ENCODE measurements at regions not wholly inside any gene's neighbourhood (a gene's known extent, or its start where the extent isn't known, plus 50 kb on each side); places are given as distances from the start of the nearest gene placed in this dataset.
"Not testable (repeated sequence)": the region's sequence is repeated elsewhere in the genome, so short reads cannot be mapped to it uniquely, and the experiment has no call there.

DNA sequence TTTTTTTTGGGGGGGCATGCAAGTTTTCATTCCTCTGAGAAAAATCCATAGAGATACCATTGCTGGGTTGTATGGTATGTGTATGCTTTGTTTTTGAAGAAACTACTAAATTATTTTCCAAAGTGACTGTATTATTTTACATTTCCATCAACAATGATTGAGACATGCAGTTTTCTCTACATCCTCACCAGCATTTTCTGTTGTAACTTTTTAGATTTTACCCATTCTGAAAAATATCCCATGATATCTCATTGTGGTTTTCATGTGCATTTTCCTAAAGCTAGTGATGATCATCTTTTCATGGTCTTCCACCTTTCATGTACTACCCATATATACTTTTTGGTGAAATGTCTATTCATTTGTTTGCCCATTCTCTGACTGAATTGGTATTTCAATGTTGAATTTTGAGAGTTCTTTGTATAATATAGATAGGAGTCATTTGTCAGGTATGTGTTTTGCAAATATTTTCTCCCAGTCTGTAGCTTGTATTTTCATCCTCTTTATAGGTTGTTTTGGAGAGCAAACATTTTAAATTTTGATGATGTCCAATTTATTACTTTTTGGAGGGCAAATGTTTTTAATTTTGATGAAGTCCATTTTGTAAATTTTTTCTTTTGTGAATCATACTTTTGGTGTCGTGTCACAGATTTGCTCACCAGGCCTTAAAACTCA, 827.5 kb upstream of the CITED2 start:
- in situ Hi-C loops (cut with HindIII; ENCODE audit: low sequenced_read_pairs), result no loop called here

DNA sequence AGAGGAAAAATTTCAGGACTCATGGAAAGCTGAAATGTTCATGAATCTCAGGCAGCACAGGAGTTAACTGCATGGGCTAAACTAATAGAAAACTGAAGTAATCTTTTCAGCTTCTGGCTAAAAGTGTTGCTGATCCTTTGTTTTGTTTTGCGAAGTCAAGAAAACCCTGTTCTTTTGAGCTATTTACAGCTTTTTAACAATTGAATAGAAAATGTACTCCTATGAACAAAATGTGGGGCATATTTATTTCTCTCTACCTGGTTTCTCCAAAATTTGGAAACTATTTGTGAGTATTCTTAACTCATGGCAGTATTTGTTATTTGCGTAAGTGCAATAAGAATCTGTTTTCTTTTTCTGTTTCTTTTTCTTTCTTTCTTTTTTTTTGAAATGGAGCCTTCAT, 818.8 kb upstream of the CITED2 start:
- in situ Hi-C loops (cut with HindIII; ENCODE audit: low sequenced_read_pairs), result no loop called here

DNA sequence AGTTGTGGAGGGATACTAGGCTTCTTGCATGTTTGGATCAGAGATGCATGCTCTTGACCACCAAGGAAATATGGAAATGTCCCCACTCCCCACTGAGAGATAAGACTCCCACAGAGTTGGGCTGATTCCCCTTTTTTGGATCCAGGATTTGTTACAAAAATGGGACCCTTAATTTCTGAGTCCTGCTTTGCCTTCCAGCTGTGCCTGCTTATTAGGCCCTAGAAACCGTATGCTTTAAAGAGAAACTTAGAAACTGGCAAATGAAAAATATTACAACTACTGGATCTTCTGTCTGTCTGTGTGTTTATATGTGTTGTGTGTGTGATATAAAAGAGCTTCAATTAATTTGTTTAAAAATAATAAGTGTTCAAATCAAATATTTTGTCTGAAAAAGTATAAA, 817.6 kb upstream of the CITED2 start:
- in situ Hi-C loops (cut with HindIII; ENCODE audit: low sequenced_read_pairs), result no loop called here

DNA sequence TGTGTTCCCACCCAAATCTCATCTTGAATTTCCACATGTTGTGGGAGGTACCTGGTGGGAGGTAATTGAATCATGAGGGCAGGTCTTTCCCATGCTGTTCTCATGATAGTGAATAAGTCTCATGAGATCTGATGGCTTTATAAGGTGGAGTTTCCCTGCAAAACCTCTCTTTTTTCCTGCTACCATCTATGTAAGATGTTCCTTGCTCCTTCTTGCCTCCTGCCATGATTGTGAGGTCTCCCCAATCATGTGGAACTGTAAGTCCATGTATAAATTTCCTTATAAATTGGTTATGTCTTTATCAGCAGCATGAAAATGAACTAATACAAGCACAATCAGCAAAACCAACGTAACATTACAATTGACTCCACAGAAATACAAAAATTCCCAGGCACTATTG, 814.8 kb upstream of the CITED2 start:
- in situ Hi-C loops (cut with HindIII; ENCODE audit: low sequenced_read_pairs), result not testable (repeated sequence)

DNA sequence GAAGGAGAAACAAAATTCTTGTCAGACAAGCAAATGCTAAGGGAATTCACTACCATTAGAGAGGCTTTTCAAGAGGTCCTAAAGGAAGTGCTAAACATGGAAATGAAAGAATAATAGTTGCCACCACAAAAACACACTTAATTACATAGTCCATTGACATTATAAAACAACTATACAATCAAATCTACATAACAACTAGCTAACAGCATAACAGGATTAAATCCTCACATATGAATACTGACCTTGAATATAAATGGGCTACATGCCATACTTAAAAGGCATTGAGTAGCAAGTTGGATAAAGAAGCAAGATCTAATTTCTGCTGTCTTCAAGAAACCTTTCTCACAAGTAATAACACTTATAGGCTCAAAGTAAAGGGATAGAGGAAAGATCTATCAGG, 811.5 kb upstream of the CITED2 start:
- in situ Hi-C loops (cut with HindIII; ENCODE audit: low sequenced_read_pairs), result no loop called here

DNA sequence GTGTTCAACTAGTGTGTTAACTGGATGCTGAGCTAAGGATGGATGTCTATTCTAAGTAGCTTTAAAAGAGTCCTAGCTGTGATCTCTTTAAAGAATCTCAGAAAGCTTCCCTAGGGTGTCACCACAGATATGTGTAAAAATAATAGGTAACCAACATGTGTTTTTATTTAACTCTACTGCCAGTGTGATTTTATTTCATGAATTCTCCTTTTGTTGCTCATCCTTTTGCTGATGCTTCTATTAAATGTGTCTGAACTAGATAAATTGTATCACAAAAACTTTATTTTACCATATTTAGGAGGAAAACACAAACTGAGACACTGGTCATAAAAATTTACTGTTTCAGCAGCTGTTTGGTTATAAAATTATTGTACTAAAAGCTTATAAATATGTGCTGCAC, 809.4 kb upstream of the CITED2 start:
- in situ Hi-C loops (cut with HindIII; ENCODE audit: low sequenced_read_pairs), result no loop called here

DNA sequence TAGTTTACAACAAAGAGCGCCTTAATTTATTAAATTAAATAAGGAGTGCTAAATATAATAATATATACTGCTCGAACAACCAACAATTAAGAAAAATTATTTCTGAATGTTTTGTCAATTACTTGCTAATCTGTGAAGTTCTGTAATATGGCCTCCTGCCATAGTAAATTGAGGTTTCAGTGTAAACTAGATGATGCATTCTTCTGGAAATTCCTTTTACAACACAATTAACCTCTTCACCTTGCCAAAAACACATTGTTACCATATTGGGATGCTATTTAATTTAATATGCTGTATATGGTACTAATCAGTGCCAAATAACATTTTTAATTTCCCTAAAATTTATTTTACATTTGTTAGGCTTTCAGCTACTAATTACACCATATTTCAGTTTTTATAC, 808.4 kb upstream of the CITED2 start:
- in situ Hi-C loops (cut with HindIII; ENCODE audit: low sequenced_read_pairs), result no loop called here

DNA sequence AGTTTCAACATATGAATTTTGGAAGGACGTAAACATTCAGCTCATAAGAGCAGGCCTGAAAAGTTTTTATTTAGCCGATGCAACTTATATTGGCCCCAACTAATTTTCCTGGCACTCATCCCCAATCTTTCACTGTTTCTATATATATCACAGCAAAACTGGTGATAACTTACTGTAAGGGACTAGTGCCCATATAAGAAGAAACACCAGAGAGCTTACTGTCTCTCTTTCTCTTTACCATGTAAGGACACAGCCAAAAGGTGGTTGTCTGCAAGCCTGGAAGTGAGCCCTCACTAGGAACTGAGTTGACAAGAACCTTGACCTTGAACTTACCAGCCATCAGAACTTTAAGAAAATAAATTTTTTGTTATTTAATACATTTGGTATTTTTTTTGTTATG, 807.4 kb upstream of the CITED2 start:
- in situ Hi-C loops (cut with HindIII; ENCODE audit: low sequenced_read_pairs), result no loop called here

DNA sequence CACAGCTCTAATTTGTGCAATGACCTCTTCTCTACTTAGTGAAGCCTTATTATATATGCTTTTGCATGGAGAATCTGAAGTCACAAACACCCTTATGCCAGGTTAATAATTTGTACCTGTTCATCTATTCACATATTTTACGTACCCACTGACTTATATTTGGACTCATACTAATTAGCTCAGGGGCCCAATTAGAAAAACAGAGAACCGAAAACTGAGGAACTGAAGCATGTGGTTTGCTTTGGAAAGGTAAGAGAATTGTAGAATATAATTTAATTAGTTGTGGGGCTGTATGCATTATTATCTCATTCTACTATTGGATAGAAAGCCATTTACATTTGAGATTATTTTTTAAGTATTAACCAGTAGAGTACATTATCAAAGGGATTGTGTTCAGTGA, 805.9 kb upstream of the CITED2 start:
- in situ Hi-C loops (cut with HindIII; ENCODE audit: low sequenced_read_pairs), result no loop called here

DNA sequence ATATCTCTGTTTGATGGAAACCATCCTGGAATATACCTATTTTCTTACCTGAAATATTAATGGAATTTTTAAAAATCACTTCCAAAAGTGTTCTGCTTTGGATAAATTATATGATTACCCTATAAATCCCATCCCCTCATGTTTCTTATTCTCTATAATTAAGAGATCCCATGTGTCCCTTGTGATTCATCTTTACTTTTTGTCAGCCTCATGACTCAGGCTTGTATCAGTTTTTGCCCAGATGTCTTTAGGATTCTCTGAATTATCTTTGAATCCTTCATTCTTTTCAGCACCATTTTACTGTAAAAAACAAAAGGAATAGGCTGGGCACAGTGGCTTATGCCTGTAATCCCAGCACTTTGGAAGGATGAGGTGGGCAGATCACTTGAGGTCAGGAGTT, 804.5 kb upstream of the CITED2 start:
- in situ Hi-C loops (cut with HindIII; ENCODE audit: low sequenced_read_pairs), result no loop called here

DNA sequence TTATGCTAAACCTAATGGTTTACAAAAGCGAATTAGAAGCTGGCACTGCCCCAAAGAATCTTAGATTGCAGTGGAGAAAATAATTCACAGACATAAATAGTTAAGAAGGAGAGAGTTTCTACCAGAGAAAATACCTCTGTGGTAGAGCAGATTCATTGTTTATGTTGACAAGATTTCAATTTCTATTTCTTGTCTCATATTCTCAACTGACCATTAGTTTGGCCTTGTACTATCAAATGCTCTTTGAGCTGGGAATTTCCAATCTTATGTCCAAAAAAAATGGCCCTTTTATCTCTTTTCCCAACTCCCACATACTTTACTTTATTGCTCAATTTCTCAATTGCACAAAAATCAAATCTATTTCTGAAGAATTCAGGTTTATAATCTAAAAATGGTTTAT, 804.1 kb upstream of the CITED2 start:
- in situ Hi-C loops (cut with HindIII; ENCODE audit: low sequenced_read_pairs), result no loop called here

DNA sequence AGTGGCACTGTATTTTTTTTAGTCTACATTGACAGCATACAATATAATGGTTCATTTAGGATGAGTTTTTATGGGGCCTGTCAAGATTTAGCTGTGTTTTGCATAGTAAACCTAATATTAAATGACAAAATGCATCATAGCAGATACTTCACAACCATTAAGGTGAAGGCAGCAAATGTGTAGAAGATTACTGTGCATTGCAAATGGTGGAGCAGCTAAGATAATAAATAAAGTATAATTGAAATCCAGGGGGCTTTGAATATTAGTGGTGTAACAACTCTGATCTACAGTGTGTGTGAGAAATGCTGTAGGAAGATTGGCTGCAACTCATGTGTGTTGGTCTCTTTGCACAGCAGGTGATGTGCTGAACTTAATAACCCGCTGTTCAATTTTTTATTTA, 801.9 kb upstream of the CITED2 start:
- in situ Hi-C loops (cut with HindIII; ENCODE audit: low sequenced_read_pairs), result no loop called here

DNA sequence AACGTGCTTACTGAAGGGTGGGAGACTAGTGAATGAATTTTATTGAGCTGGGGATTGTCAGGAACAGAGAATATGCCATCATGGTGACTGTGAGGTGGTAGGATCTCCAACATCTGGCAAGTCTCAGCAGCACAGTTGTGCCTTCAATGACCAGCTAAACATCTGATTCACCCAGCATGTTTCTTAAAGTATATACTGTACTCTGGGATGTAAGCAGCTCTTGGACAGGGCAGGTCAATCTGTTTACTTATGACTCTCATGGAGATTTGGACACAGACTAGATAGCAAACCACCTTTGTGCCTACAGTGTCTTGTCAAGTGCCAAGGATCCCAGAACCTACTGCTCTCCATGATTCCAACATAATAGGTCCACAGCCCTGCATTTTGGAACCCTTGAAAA, 801.0 kb upstream of the CITED2 start:
- in situ Hi-C loops (cut with HindIII; ENCODE audit: low sequenced_read_pairs), result no loop called here

DNA sequence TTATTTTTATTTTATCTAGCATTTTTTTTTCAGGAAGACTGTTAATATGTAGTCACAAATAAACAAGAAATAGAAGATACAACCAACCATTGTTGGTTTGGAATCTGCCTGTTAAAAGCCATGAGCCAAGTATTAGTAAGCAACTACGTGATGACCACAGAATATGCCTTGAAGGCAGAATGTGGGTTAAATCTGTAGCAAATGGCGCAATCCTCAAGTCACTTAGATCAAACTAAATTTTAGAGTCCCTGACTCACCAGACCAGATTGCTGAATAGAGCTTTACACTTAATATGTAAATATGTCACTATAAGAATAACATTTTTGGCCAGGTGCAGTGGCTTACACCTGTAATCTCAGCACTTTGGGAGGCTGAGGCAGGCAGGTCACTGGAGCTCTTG, 800.1 kb upstream of the CITED2 start:
- in situ Hi-C loops (cut with HindIII; ENCODE audit: low sequenced_read_pairs), result no loop called here

DNA sequence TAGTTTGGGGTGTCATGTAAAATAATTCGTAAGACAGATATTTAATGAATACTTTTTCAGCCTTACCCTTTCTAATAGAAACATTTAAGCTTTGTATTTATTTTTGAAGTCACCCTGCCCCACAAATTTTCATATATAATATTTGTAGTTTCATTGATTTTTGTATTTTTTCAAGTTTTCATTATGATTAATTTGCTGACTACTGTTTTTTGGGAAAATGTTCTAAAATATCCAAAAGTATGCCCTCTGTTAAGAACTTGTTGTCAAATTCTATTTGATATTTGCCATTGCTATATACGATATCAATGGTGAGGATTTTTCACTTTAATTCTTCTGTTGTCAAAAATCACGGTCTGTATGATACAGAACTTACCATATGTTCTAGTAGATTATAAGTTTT, 793.9 kb upstream of the CITED2 start:
- in situ Hi-C loops (cut with HindIII; ENCODE audit: low sequenced_read_pairs), result no loop called here

DNA sequence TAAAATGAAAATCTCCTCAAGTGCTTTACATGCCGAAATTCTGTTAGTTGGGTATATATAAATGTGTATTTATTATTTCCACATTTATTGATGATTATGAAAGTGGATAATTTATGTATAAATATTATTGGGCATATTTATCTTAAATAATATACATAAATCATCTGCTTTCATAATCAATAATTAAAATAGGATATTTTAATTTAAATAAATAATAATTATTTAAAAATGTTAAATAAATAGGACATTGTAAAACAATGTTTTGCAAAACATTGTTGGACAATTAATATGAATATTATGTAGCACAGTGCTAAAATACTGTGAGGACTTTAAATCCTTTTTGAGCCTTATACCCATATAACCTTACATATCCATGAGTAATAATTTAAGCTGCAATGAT, 786.5 kb upstream of the CITED2 start:
- in situ Hi-C loops (cut with HindIII; ENCODE audit: low sequenced_read_pairs), result no loop called here

DNA sequence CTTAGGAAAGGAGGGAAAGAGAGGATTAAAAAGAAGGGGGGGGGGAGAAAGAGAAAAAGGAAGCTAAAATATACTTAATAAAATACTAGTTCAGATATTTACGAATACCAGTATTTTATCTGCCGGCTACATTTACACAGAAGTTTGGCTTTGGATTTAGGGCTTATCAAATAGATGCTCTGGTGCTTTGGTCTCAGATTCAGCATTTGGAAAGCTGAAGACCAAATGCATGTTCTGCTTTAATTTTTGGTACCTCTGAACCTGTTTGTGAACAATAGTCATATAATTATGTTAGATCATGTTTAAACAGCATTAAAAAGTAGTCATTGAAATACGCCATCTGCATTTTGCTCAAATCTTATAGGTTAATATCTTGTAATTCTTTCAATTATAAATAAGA, 786.0 kb upstream of the CITED2 start:
- in situ Hi-C loops (cut with HindIII; ENCODE audit: low sequenced_read_pairs), result no loop called here

DNA sequence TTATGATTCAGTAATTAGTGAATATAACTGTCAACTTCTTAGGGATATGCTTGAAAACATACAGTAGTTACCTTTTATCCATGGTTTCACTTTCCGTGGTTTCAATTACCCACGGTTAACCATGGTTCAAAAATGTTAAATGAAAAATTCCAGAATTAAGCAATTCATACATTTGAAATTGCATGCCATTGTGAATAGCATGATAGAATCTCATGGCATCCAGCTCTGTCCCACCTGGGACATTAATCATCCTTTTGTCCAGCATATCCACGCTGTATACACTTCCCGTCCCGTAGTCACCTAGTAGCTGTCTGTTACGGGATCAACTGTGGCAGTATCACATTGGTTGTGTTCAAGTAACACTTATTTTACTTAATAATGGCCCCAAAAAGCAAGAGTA, 781.7 kb upstream of the CITED2 start:
- in situ Hi-C loops (cut with HindIII; ENCODE audit: low sequenced_read_pairs), result no loop called here

DNA sequence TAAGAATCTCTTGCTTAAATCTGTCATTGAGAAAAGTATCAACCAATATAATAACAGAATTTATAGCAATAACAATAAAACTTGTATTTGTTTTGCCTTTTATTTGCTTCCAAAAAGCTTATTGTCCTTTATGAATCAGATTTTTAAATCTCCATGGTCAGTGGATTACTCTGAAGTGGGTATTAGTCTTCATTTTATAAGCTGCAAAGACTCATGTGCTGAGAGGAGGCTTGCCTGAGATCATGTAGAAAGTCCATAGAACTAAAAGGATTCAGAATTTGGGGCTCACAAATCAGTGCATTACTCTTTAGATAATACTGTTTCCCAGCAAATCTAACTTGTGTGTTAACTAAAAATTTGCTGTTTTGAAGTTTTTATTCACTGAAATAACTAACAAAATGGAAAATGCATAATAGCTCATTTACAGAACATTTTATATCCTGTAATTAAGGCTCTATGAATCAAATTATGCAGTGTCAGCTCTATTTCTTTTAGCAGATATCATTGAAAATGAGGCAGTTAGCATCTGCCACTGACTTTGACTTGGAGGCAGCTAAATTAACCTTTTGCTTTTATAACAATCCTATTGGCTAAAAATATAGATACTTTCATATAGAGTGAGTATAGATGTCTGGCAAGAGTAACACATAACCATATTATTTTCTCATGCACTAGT, 781.1 kb upstream of the CITED2 start:
- in situ Hi-C loops (cut with HindIII; ENCODE audit: low sequenced_read_pairs), result no loop called here

DNA sequence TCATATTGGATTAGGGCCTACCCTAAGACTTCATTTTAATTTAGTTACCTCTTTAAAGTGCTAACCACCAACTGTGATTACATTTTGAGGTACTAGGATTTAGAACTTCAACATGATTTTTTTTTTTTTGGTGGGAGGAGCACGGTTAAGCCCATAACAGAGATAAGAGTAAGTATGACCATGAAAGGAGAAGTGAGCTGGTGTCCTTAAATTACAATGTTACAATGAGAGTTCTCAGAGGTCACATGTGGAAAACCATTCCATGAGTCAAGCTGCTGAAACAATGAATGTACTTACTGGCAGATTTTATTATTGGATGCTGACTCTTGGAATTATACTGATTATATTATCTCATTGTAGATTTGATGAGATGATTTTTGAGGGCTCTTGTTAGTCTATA, 779.3 kb upstream of the CITED2 start:
- in situ Hi-C loops (cut with HindIII; ENCODE audit: low sequenced_read_pairs), result no loop called here

DNA sequence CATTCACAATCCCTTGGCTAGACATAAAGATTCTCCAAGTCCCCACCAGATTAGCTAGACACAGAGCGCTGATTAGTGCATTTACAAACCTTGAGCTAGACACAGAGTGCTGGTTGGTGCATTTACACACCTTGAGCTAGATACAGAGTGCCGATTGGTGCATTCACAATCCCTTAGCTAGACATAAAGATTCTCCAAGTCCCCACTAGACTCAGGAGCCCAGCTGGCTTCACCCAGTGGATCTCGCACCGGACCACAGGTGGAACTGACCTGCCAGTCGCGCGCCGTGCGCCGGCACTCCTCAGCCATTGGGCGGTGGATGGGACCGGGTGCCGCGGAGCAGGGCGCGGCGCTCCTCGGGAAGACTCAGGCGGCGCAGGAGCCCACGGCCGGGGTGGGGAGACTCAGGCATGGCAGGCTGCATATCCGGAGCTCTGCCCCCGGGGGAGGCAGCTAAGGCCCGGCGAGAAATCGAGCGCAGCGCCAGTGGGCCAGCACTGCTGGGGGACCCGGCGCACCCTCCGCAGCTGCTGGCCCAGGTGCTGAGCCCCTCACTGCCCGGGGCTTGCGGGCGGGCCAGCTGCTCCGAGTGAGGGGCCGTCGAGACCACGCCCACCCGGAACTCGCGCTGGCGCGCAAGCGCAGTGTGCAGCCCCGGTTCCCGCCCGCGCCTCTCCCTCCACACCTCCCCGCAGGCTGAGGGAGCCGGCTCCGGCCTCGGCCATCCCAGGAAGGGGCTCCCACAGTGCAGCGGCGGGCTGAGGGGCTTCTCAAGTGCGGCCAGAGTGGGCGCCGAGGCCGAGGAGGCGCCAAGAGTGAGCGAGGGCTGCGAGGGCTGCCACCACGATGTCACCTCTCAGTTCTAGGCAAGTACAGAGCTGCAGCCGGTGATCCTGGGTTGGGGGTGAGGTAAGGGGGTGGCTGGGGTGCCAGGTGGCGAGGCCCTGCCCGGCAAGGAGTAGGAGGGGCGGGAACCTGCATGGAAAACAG, 773.7 kb upstream of the CITED2 start:
- in situ Hi-C loops (cut with HindIII; ENCODE audit: low sequenced_read_pairs), result not testable (repeated sequence)

DNA sequence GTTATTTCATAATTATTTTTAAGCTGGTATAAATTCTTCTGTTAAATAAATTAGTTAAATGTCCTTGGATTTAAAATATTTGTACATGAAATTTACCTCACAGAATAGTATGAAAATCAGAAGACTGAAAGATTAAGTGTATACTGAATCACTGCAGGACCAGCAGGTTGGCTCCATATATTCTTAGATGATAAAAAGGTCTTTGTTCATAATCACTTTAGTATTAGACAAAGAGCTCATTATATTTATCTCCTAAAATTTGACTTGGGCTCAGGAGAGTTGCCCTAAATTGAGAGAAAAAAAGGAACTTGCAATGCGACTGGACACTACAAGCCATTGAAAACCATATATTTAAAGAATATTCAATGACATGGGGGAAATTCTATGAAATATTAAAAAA, 766.4 kb upstream of the CITED2 start:
- in situ Hi-C loops (cut with HindIII; ENCODE audit: low sequenced_read_pairs), result no loop called here

Data from DLD1 (cell line).